ENCODE measurements at regions not wholly inside any gene's neighbourhood (a gene's known extent, or its start where the extent isn't known, plus 50 kb on each side); places are given as distances from the start of the nearest gene placed in this dataset.
"Not testable (repeated sequence)": the region's sequence is repeated elsewhere in the genome, so short reads cannot be mapped to it uniquely, and the experiment has no call there.

DNA sequence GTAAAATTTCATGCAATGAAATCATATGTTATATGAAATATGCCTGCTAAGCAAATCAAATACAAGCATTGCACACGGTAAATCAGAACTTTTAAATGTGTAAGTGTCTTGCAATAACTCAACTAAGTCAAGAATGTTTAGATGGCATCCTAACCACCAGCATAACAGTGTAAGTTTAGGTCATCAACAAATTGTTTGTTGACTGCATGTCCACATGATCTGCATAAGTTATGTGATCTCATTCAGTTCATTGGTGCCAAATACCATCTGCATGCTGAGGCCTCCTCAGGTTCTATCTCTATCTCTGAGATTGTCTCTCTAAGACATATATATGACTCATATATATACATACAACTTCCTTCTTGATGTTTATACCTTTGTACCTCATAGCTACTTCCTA lies 159.6 kb upstream of the STK32A start:
- DNase-seq (ENCODE audit: low read depth in 2 of 2, low spot score in 1 of 2) = no peak

DNA sequence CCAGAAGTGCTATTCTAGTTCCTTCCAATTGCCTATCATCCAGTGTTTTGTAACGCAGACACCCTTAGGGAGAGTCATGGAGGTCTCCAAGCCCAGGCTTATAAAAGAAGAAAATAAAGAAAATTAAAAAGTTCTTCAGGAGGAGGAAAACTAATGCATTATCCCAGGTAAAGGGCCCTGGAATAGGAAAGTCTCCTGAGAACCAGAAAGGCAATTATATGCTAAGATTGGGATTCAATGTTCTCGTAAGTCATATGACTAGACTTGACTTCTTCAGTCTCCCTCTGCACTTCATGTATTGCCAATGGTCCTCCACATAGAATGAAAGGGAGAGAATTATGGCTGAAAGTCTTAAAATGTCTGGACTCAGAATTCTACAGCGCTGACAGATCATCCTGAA lies 154.4 kb upstream of the STK32A start:
- no peak for DNase-seq (ENCODE audit: low read depth in 2 of 2, low spot score in 1 of 2)

DNA sequence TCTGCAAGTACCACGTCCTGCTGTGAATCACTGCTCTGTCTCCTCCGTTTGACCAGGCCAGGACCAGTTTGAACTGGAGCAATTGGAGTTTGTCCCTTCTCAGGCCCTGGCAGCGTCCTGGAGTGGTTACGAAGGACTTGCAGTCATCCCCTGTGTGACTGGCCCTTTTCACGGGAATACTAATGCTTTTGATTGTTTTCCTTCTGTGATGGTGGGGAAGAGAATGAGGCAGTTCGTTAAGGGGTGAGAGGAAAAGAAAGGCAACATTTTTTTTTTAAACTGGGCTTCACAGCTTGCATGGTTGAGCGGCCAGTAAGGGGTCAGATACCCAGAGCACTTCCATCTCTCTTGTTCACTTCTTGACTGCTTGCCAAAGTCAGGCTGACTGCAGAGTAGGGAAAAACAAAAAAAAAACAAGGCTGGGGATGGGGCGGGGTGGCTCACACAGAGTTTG lies 153.5 kb upstream of the STK32A start:
- DNase-seq (ENCODE audit: low read depth in 2 of 2, low spot score in 1 of 2) = no peak

DNA sequence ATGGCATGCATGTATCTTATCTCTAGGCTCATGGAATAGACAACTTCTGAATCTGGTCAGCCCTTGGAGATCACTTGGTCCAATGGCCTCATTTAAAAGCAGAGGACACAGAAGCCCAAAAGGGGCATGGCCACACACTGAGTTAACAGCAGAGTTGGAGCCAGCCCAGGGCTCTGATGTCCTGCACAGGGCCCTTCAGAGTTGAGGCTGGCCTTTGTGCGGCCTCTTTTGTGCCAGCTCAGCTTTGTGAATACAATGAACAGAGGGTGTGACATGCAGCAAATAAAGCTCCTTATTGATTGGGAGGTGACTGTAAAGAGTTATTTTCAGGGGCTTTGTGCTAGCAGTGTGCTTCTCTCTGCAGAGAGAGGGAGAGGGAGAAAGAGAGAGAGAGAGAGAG lies 150.1 kb upstream of the STK32A start:
- no peak for DNase-seq (ENCODE audit: low read depth in 2 of 2, low spot score in 1 of 2)

DNA sequence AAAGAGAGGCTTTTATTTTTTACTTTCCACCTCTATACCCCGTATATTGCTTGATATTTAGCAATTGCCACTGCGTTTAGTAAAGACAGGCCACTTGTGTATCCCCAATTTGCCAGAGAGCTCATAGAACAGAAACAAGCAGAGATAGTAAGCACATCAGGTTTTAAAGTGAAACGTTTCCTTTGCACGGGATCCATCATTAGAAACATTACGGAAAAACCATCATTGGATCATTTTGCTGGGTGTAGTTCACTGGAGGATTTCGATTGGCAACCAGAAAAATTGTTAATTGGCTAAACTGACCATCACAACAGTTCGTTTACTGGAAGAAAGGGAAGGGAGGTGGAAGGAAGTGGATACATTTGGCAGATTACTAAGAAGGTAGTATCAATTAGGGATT lies 149.4 kb upstream of the STK32A start:
- DNase-seq (ENCODE audit: low read depth in 2 of 2, low spot score in 1 of 2) = no peak

DNA sequence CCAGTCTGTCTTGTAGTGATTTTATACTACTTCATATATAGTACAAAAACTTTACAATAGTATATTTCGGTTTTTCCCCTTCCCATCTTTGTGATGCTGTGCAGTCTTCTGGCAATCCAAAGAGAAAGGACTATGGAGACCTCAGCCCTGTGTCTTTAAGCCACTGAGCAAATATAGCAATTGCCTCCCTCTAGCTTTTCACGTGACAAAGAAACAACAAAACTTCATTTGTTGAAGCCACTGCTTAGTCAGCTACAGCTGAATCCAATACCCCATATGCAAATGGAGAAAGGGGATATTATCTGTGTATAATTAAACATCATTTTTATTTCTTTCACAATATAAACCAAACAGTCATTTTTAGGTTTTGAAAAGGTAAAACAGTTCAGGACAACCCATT lies 142.8 kb upstream of the STK32A start:
- DNase-seq (ENCODE audit: low read depth in 2 of 2, low spot score in 1 of 2) = no peak

DNA sequence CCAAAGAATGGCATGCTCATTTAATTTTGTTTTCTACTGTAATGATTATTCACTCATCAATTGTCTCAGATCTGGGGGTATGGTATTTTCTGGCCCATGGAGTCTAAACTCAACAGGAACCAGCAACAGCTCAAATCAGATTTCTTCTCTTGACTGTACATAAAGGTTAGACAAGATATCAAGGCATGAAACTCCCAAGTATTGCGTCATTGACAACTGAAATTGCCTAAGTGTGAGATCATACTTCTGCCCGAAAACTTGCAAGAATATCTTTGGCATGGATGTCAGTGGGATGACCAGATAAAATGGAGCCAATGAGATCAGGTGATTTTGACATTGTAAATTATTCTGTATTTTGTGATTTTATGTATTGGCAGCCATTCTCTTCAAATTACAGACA lies 141.7 kb upstream of the STK32A start:
- DNase-seq (ENCODE audit: low read depth in 2 of 2, low spot score in 1 of 2) = no peak

DNA sequence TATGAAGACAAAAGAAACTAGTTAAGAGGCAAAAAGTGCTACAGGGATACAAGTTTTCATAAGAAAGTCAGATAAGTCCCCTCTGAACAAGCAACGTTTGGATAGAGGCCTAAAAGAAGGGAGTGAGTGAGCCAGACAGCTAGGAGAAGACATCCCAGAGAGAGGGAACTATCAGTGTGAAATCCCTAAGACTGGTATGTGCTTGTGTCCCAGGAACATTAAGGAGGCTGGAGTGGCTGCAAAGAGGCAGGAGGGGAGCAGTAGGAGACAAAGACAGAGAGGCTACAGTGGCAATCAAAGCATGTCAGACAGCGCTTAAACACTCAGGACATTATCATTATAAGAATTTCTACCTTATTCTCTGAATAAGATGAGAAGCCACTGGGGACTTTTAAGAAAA lies 139.1 kb upstream of the STK32A start:
- DNase-seq (ENCODE audit: low read depth in 2 of 2, low spot score in 1 of 2) = no peak

DNA sequence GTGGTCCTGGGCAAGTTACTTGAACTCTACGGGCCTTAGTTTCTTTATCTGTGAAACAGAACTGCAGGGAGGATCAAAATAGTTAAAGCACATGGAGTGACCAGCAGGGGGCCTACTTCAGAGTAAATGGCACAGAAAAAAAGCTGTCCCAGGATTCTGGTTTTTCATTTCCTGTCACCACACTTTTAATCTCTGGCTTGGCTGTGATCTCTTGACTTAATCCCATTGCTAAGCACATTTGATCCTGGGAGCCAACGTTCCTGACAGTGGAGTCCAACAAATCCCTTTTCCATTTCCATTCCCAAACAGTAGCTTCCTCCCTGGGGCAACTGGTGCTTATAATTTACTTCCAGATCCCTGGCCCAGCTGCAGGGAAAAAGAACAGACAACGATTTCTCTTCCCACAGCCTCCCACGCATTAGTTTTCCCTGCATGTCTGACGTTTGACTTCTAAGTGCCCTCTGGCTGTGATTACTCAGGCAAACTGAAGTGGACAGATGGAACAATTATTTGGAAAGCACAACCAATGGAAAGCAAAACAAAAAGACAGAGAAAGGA lies 136.5 kb upstream of the STK32A start:
- no peak for DNase-seq (ENCODE audit: low read depth in 2 of 2, low spot score in 1 of 2)

DNA sequence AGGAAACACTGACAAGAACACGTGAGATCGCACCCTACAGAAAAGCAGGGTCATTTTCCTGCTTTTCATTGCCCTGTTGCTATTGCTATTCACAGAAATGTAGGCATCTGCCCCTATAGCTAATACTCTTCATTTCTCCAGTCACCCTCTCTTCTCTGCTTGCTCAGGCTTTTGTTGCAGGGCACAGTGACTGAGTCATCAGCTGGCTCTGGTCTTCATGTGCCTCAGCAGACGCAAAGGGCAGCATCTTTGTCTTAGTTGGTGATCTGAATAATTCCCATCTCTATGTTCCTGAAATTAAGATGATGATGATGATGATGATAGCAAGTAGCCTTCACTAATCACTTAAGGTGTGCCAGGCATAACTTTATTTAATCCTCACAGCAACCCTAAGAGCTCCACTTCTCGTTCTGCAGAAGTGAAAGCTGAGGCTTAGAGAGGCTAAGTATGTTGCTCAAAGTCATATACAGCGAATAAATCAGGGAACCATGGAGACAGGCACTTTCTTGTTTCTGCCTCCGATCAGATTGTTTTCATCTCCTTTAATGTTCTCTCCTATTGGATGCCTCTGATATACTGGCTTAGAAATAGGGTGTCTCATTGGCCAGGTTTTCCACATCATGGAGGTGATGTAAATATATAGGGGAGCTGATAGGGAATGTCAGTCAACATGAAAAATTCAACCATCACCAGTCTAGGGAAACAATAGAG lies 133.0 kb upstream of the STK32A start:
- no peak for DNase-seq (ENCODE audit: low read depth in 2 of 2, low spot score in 1 of 2)

DNA sequence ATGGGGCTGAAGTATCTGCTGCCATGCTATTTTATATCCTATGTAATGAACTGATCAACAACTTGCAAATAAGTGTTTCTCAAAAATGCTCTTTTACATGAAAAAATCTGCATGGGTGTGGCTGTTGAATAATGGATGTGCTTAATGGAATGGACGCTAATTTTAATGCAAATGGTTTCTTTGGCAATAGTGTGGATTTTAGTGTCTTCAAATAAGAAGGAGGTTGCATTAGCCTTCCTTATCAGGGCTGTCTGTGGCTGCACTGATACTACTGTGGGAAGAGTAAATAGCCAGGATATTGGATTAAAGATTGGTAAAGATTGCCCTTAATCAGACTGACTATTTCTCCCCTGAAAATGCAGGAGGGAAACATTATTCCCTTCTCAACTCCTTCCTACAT lies 121.9 kb upstream of the STK32A start:
- no peak for DNase-seq (ENCODE audit: low read depth in 2 of 2, low spot score in 1 of 2)

DNA sequence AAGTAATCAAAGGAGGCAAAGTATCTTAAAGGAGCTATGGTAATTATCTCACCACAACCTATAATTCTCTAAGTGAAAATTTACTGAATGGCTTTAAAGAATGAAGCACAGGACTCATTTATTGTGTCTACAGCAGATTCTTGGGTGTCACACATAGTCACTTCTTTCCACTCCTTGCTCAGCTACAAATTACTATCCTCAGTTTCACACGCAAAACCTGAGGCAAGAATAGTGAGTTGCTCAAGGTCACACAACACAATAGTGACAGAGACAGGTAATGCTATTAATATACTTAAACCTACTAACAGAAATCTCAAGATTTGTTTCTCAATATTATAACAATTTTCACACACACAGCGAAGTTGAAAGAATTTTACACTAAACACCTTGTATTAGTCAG lies 120.9 kb upstream of the STK32A start:
- DNase-seq (ENCODE audit: low read depth in 2 of 2, low spot score in 1 of 2) = no peak

DNA sequence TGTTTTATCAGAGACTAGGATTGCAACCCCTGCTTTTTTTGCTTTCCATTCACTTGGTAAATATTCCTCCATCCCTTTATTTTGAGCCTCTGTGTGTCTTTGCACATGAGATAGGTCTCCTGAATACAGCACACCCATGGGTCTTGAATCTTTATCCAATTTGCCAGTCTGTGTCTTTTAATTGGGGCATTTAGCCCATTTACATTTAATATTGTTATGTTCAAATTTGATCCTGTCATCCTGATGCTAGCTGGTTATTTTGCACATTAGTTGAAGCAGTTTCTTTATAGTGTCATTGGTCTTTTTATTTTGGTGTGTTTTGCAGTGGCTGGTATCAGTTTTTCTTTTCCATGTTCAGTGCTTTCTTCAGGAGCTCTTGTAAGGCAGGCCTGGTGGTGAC lies 95.1 kb upstream of the STK32A start:
- not testable (repeated sequence) for DNase-seq (ENCODE audit: low read depth in 2 of 2, low spot score in 1 of 2)

DNA sequence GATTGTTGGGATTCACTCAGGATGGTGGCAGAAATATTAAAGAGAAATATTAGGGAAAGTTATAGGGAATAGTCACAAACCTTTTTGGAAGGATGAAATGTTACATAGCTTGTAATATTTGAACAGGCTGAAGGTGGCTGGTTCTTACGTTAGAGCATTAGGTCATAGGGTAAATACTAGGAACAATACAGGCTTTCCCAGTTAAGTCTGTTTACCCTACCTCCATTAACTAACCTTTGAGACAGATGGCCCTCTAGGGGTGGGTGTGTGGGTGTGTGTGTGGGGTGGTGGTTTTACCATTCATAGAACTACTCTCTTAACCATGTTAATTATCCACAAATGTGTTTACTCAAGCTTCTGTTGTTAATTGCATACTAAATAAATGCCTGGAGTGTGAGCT lies 94.3 kb upstream of the STK32A start:
- no peak for DNase-seq (ENCODE audit: low read depth in 2 of 2, low spot score in 1 of 2)

DNA sequence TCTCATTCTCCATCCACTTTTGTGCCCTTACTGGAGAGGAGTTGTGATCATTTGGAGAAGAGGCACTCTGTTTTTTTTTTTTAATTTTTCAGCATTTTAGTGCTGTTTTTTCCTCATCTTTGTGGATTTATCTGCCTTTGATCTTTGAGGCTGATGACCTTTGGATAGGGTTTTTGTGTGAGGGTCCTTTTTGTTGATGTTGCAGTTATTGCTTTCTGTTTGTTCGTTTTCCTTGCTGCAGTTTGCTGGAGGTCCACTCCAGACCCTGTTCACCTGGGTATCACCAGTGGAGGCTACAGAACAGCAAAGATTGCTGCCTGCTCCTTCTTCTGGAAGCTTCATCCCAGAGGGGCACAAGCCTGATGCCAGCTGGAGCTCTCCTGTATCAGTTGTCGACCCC lies 93.2 kb upstream of the STK32A start:
- DNase-seq (ENCODE audit: low read depth in 2 of 2, low spot score in 1 of 2) = not testable (repeated sequence)

DNA sequence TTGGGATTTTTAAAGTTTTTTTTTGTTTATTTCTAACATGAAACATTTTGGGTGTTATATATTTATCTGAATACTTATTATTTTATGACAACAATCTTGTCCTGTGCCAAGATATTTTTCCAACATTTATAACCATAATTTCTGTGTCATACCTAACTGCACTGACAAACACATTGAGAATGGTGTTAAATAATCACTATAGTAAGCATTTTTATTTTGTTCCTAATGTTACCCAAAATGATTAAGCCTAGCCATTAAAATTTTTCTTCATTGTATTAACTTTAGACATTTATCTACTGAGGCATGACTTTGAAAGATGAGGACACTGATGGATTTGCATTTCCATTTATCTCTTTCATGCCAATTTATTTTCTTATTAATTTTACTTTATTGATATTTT lies 91.6 kb upstream of the STK32A start:
- no peak for DNase-seq (ENCODE audit: low read depth in 2 of 2, low spot score in 1 of 2)

DNA sequence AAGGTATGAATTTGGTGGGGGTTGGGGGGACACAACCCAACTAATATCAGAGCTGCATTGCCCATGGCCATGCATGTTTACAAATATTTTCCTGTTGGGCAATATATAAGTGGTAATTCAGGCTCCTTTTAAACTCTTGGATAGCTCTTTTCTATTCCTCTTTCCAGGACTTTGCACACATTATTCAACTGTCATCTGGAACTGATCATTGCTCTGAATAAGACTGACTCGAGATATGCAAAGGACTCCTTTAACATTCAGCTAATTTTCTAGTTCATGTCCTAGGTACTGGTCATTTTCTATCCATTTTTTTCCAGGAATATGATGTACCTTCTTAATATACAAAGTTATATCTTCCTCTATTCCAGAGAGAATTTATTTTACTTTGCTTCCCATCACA lies 89.5 kb upstream of the STK32A start:
- no peak for DNase-seq (ENCODE audit: low read depth in 2 of 2, low spot score in 1 of 2)

DNA sequence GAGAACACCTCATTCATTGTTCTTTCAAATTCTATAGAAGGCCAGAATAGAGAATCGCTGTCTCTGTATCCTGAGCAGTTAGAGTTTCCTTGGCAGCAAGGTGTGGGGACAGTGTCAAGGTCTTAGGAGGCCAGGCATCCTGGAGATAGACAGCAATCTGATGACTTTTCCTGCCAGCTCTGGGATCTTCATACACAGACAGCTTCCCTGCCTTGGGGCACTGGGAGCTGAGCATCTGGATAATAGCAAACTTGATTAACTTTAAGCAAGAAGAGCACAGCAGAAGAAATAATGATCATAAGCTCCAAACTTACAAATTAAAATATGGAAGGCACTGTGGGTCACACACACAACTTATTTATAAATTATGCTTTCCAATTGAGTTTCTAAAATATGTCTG lies 86.1 kb upstream of the STK32A start:
- DNase-seq (ENCODE audit: low read depth in 2 of 2, low spot score in 1 of 2) = no peak

DNA sequence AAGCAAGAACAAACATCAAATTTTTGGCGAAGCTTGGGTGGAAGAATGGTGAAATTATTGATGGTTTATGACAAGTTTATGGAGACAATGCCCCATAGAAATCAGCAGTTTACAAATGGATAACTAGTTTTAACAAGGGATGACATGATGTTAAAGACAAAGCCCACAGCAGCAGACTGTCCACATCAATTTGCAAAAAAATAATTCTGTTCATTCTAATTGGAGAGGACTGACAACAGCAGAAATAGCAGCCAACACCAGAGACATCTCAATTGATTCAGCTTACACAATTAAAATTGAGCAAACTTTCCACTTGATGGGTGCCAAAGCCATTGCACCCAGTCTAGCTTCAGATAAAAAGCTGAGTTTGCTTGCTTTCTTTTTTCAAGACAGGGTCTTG lies 82.7 kb upstream of the STK32A start:
- DNase-seq (ENCODE audit: low read depth in 2 of 2, low spot score in 1 of 2) = no peak

DNA sequence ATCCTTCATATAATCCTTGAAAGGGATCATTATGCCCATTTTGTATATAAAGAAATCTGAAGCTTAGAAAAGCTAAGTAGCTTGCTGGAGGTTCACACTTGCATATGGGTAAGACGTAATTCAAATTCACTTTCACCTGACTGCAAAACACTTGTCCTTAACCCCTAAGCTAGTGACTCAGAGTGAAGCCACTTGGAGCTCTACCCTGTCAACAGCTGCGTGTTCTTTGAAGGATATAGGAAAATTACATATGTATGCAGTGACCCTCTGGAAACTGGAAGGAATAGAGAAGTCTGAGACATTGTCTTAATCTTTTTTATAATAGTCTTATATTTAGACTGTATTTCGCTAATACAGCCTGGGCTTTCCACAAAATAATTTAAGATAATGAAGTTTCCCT lies 80.0 kb upstream of the STK32A start:
- DNase-seq (ENCODE audit: low read depth in 2 of 2, low spot score in 1 of 2) = no peak

DNA sequence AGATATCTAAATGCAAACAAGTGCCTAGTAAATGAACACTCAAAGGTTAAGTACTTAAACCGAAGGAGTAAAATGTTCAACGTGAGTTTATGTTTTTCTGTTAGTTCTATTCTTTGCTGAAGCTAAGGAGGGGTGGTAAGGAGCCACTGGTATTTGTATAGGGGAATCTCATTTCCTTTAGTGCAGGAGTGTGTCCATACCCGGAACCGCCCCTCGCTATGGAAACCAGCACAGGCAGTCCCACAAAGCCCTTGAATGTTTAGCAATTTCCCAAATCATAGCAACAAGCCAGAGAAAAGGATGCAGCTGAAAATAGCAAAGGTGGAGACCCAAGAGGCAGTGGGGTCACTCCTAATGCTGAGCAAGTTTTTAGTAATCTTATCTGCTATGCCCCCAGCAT lies 78.8 kb upstream of the STK32A start:
- no peak for DNase-seq (ENCODE audit: low read depth in 2 of 2, low spot score in 1 of 2)

DNA sequence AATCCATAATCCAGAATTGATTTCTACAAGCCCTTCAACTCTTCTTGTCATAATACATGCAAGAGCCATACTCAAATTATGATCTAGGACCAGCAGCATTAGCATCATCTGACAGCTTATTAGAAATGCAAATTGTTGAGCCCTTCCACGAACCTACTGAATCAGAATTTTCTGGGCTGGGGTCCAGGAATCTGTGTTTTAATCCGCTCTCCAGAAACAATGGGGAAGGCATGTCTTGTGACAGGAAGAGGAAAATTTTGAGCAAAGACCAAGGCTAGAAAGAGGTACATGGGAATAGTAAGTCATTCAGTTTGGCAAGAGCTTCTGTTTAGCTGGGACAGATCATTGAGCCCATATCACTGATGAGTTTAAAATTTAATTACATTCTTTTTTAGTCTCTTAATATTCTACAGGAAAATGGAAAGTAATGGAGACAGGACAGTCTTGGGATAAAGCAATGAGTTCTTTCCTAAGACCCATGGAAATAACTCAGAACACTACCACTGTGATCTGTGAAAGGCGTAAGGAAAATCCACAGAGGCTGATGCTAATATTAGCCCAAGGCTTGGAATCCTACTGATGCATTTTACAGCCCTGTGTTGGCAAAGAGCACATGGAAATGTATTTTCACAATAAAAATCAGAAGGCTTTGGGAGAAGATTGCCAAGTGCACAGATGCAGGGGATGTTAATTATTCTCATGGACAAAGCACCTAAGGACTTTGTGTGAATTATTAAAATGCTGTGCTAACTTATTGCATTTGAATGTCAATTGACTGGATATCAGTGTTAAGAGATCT lies 73.7 kb upstream of the STK32A start:
- no peak for DNase-seq (ENCODE audit: low read depth in 2 of 2, low spot score in 1 of 2)

DNA sequence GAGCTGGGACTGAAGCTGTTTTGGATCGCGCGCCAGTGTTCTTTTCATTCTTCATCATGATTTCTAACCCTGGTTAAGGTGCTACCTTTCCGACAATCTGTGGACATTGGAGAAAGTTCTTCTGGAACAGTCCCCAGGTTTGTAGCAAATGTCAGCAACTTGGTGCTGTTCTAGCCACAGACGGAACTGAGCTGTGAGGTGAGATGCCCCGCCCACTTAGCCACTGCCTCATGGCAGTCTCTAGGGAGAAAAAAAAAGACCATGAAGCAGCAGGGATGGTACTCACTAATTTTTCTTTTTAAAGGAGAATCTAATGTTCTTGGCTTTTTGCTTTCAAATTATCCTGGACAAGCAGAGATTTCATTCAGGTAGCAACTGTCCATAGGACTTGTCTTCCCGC lies 72.1 kb upstream of the STK32A start:
- DNase-seq (ENCODE audit: low read depth in 2 of 2, low spot score in 1 of 2) = no peak

Data from stimulated activated CD8-positive, alpha-beta memory T cell treated with anti-CD3 and anti-CD28 coated beads, Interleukin-4, amount 100 ng/mL, for 4 hours (primary cell).